ENCODE measurements at regions not wholly inside any gene's neighbourhood (a gene's known extent, or its start where the extent isn't known, plus 50 kb on each side); places are given as distances from the start of the nearest gene placed in this dataset.

DNA sequence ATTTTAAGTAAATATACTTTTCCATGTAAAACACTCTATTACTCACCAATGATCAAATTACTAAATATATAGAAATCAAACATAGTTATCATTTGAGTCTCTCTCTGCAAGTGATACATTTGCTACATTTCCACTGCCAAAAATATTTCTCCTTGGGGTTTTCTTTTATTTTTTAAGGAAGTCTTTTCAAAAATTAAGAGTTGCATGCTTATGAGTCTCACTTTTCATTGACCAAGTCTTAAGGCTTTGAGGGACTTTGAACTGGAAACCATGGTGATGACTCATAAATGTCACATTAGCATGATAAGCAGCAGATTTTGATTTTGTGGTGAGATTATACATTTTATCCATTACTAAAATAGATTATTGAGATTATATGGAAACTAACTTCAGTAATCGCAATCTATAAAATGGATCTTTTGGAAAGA is 152.9 kb downstream of the FAM124B start:
- TF ChIP-seq RFX5 (IDR thresholded peaks at IDR 0.05; ENCODE audit: low read depth, low read length) (no peak), MAX (IDR thresholded peaks at IDR 0.05; ENCODE audit: low read depth, low read length) (no peak), RCOR1 (conservative IDR thresholded peaks at IDR 0.05; ENCODE audit: low read depth, low read length) (no peak), GATAD2B (conservative IDR thresholded peaks at IDR 0.05; ENCODE audit: low read depth) (no peak), NR2C2 (IDR thresholded peaks at IDR 0.05; ENCODE audit: borderline replicate concordance, control insufficient read depth, insufficient read length, low read depth) (no peak), POLR2AphosphoS5 (IDR thresholded peaks at IDR 0.05; ENCODE audit: low read length) (no peak), EZH2 (IDR thresholded peaks at IDR 0.05; ENCODE audit: borderline replicate concordance, control insufficient read depth, low read depth, low read length) (no peak), EGR1 (IDR thresholded peaks at IDR 0.05; ENCODE audit: borderline replicate concordance in 1 of 2, low read depth in 2 of 2, low read length in 2 of 2) (no peak)
- TF ChIP-seq, protein P1, sequence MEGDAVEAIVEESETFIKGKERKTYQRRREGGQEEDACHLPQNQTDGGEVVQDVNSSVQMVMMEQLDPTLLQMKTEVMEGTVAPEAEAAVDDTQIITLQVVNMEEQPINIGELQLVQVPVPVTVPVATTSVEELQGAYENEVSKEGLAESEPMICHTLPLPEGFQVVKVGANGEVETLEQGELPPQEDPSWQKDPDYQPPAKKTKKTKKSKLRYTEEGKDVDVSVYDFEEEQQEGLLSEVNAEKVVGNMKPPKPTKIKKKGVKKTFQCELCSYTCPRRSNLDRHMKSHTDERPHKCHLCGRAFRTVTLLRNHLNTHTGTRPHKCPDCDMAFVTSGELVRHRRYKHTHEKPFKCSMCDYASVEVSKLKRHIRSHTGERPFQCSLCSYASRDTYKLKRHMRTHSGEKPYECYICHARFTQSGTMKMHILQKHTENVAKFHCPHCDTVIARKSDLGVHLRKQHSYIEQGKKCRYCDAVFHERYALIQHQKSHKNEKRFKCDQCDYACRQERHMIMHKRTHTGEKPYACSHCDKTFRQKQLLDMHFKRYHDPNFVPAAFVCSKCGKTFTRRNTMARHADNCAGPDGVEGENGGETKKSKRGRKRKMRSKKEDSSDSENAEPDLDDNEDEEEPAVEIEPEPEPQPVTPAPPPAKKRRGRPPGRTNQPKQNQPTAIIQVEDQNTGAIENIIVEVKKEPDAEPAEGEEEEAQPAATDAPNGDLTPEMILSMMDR (IDR thresholded peaks at IDR 0.05 in 2 of 3, conservative IDR thresholded peaks at IDR 0.05 in 1 of 3; ENCODE audit: control insufficient read depth in 2 of 3, extremely low read depth in 1 of 3, insufficient read depth in 1 of 3, low read depth in 3 of 3, low read length in 3 of 3): no peak

Data from GM12878 (cell line).